ENCODE measurements at regions not wholly inside any gene's neighbourhood (a gene's known extent, or its start where the extent isn't known, plus 50 kb on each side); places are given as distances from the start of the nearest gene placed in this dataset.

- no peak overlapping the region for H3K4me3 ChIP-seq (ENCODE audit: extremely low read depth in 1 of 4, insufficient read depth in 2 of 4, low read depth in 3 of 4, low read length in 4 of 4)
- no peak overlapping the region for H2BK12ac ChIP-seq (ENCODE audit: low read depth, low read length)
- H3K23ac ChIP-seq (ENCODE audit: insufficient read length), result no peak overlapping the region
- H3K4ac ChIP-seq (replicated peaks; ENCODE audit: insufficient read length, low read depth, low read length), result no peak overlapping the region
- H2AFZ ChIP-seq (ENCODE audit: low read length), result no peak overlapping the region
- H3K79me1 ChIP-seq (ENCODE audit: low read depth, low read length), result no peaks in the 10 kb centered on the region
- no peak overlapping the region for H3K56ac ChIP-seq (replicated peaks; ENCODE audit: insufficient read length, low read depth, low read length)
- H4K8ac ChIP-seq (ENCODE audit: extremely low read depth, insufficient read depth, low read length), result no peak overlapping the region
- 89% methylated on average over 7 of the region's 7 CpGs; no CpG with 5 or more reads in 1 of the 2 experiments for WGBS, 2 experiments (ENCODE audit: extremely low coverage in 1 of 2, insufficient coverage in 1 of 2, insufficient read length in 1 of 2, insufficient replicate concordance in 2 of 2, low coverage in 1 of 2, low lambda C conversion rate in 2 of 2, missing lambda C conversion rate in 1 of 2)
- CTCF ChIA-PET (ENCODE audit: partially characterized antibody), result no interaction called here
- H4K20me1 ChIP-seq (replicated peaks in 1 of 2; ENCODE audit: control insufficient read depth in 1 of 2, insufficient read depth in 2 of 2, low read length in 2 of 2), result no peaks in the 10 kb centered on the region
- H3K9me3 ChIP-seq (ENCODE audit: insufficient read depth in 2 of 2, low read depth in 1 of 2, low read length in 1 of 2), result peaks cover 0 to 8% of the 10 kb centered on the region in 2 experiments; a peak in 1 of 4 replicates
- H4K5ac ChIP-seq (ENCODE audit: insufficient read length, low read depth, low read length), result no peak overlapping the region
- H2AK5ac ChIP-seq (ENCODE audit: low read depth, low read length), result no peak overlapping the region
- no peak for TF ChIP-seq BCL11A (IDR thresholded peaks at IDR 0.05; ENCODE audit: low read depth in 2 of 2, low read length in 2 of 2)
- TF ChIP-seq KDM4A (IDR thresholded peaks at IDR 0.05; ENCODE audit: low read depth, low read length, severe bottlenecking), result no peak
- no peak for TF ChIP-seq ASH2L (IDR thresholded peaks at IDR 0.05; ENCODE audit: low read length)
- no peak for TF ChIP-seq POLR2A (IDR thresholded peaks at IDR 0.05; ENCODE audit: control extremely low read depth in 1 of 2, low read depth in 2 of 2, low read length in 2 of 2)
- no peak for TF ChIP-seq TAF1 (IDR thresholded peaks at IDR 0.05; ENCODE audit: low read depth, low read length)
- TF ChIP-seq CTCF (IDR thresholded peaks at IDR 0.05; ENCODE audit: control extremely low read depth in 1 of 3, insufficient read depth in 1 of 3, low read depth in 1 of 3, low read length in 3 of 3), result no peak
- TF ChIP-seq SIX5 (IDR thresholded peaks at IDR 0.05; ENCODE audit: low read depth, low read length), result no peak
- no peak for TF ChIP-seq SP2 (IDR thresholded peaks at IDR 0.05; ENCODE audit: low read length)
- no peak for TF ChIP-seq HDAC6 (IDR thresholded peaks at IDR 0.05; ENCODE audit: low read depth, low read length)
- no peak for TF ChIP-seq MAX (IDR thresholded peaks at IDR 0.05)
- H3K27me3 ChIP-seq (replicated peaks in 1 of 4; ENCODE audit: control insufficient read depth in 3 of 4, extremely low read depth in 1 of 4, insufficient read depth in 3 of 4, low read length in 3 of 4), result no peaks in the 10 kb centered on the region
- POLR2A ChIA-PET (ENCODE audit: partially characterized antibody), result no interaction called here
- H3K18ac ChIP-seq (ENCODE audit: extremely low read depth, low read length), result no peak overlapping the region
- no peak overlapping the region for H4K91ac ChIP-seq (replicated peaks; ENCODE audit: insufficient read length, low read length)
- H3K27ac ChIP-seq (ENCODE audit: low read depth, low read length), result no peak overlapping the region
- no peak overlapping the region for H2BK20ac ChIP-seq (ENCODE audit: low read length)
- no peak overlapping the region for H3K9ac ChIP-seq (replicated peaks in 1 of 4; ENCODE audit: extremely low read depth in 1 of 4, low read depth in 3 of 4, low read length in 3 of 4)
- no peaks in the 10 kb centered on the region for H3K23me2 ChIP-seq (ENCODE audit: low read depth, low read length)
- H3K36me3 ChIP-seq (ENCODE audit: control insufficient read depth in 2 of 4, insufficient read depth in 4 of 4, low read length in 3 of 4), result no peaks in the 10 kb centered on the region; a peak in 1 of 8 replicates
- no peak overlapping the region for H2BK15ac ChIP-seq (ENCODE audit: low read length)
- no peaks in the 10 kb centered on the region for H3K79me2 ChIP-seq (ENCODE audit: control insufficient read depth in 1 of 2, insufficient read depth in 2 of 2, low read length in 2 of 2)
- no peak overlapping the region for H2BK5ac ChIP-seq (ENCODE audit: low read depth, low read length)
- no peak overlapping the region for H3K4me2 ChIP-seq (ENCODE audit: insufficient read depth in 1 of 2, low read depth in 2 of 2, low read length in 2 of 2)
- H2BK120ac ChIP-seq (replicated peaks; ENCODE audit: low read depth, low read length), result no peak overlapping the region
- no peak overlapping the region for H3K14ac ChIP-seq (ENCODE audit: insufficient read length)
- no peaks in the 10 kb centered on the region for H3K4me1 ChIP-seq (replicated peaks in 1 of 4; ENCODE audit: control insufficient read depth in 3 of 4, insufficient read depth in 4 of 4, low read length in 3 of 4)
- no peak for FAIRE-seq
- no peak for DNase-seq (ENCODE audit: low read depth in 1 of 2, low spot score in 2 of 2)
Measured at GRCh38 chr17:13777003-13777402, 175.3 kb upstream of the HS3ST3A1 start.

Measured in H1 (cell line).